ENCODE measurements at regions not wholly inside any gene's neighbourhood (a gene's known extent, or its start where the extent isn't known, plus 50 kb on each side); places are given as distances from the start of the nearest gene placed in this dataset.

DNA sequence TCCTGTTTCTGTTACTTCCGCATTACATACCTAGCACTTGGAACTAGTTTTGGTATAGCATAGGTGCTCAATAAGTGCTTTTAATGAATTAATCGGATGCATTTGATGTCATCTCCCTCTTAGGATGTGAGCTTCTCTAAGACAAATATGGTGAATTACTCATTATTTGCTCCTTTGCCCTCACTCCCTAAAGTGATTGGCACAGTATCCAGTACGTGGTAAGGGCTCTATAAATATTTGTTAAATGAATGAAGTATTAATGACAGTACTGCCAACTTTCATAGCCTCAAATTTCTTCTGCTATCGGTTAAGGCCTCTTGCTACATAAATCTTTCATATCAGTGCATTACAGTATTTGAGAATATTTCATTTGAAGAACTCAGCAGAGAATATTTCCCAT lies 75.9 kb upstream of the ARID5B start:
- POLR2A ChIA-PET (ENCODE audit: low non-redundant PET): no interaction called here
- DNase-seq (ENCODE audit: low spot score): no peak
- Histone ChIP-seq H3K4me1 (ENCODE audit: insufficient read depth, low read length, poor library complexity, severe bottlenecking) (peaks cover 7% of the 10 kb centered on the region), H3K9me3 (ENCODE audit: low read depth, low read length, poor library complexity, severe bottlenecking) (no peaks in the 10 kb centered on the region), H3K36me3 (ENCODE audit: insufficient read depth, low read length, poor library complexity, severe bottlenecking) (no peaks in the 10 kb centered on the region), H3K4me3 (ENCODE audit: low read depth, low read length, poor library complexity, severe bottlenecking) (no peak overlapping the region), H3K27me3 (replicated peaks; ENCODE audit: insufficient read depth, low read depth, low read length, poor library complexity) (no peaks in the 10 kb centered on the region), H3K27ac (ENCODE audit: low read depth, low read length, poor library complexity, severe bottlenecking) (no peak overlapping the region)
- BruUV-seq (replicated peaks): no TSS peak
- CTCF ChIA-PET: no interaction called here
- no peak for TF ChIP-seq EZH2 (IDR thresholded peaks at IDR 0.05; ENCODE audit: borderline replicate concordance, low read depth, low read length, poor library complexity, severe bottlenecking)
- TF ChIP-seq, protein P1, sequence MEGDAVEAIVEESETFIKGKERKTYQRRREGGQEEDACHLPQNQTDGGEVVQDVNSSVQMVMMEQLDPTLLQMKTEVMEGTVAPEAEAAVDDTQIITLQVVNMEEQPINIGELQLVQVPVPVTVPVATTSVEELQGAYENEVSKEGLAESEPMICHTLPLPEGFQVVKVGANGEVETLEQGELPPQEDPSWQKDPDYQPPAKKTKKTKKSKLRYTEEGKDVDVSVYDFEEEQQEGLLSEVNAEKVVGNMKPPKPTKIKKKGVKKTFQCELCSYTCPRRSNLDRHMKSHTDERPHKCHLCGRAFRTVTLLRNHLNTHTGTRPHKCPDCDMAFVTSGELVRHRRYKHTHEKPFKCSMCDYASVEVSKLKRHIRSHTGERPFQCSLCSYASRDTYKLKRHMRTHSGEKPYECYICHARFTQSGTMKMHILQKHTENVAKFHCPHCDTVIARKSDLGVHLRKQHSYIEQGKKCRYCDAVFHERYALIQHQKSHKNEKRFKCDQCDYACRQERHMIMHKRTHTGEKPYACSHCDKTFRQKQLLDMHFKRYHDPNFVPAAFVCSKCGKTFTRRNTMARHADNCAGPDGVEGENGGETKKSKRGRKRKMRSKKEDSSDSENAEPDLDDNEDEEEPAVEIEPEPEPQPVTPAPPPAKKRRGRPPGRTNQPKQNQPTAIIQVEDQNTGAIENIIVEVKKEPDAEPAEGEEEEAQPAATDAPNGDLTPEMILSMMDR (conservative IDR thresholded peaks at IDR 0.05; ENCODE audit: low read depth, low read length): no peak
- intact Hi-C loops (cut with micrococcal nuclease; ENCODE audit: unreplicated experiment): no loop called here

DNA sequence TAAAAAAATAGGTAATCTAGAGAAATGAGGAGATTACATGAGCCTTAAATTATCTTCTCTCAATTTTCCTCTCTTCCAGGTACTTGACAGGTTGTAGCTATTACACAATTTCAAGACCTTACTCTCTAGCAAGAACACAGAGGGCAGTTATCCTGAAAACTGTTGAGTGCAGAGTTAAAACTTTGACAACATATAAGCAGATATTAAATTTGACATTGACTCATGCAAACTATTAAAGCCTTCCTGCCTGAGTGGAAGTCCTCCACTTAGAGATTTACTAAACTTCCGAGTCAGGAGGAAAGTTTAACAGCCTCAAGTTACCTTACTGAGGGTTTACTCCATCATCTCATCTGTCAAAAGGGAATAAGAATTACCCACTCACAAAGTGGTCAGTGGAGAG lies 73.5 kb upstream of the ARID5B start:
- H3K27me3 ChIP-seq (replicated peaks; ENCODE audit: insufficient read depth, low read depth, low read length, poor library complexity): no peaks in the 10 kb centered on the region
- no peaks in the 10 kb centered on the region for H3K36me3 ChIP-seq (ENCODE audit: insufficient read depth, low read length, poor library complexity, severe bottlenecking)
- CTCF ChIA-PET: no interaction called here
- H3K27ac ChIP-seq (ENCODE audit: low read depth, low read length, poor library complexity, severe bottlenecking): no peak overlapping the region
- intact Hi-C loops (cut with micrococcal nuclease; ENCODE audit: unreplicated experiment): no loop called here
- no peak overlapping the region for H3K4me3 ChIP-seq (ENCODE audit: low read depth, low read length, poor library complexity, severe bottlenecking)
- peaks cover under 1% of the 10 kb centered on the region for H3K4me1 ChIP-seq (ENCODE audit: insufficient read depth, low read length, poor library complexity, severe bottlenecking)
- TF ChIP-seq, protein P1 (conservative IDR thresholded peaks at IDR 0.05; ENCODE audit: low read depth, low read length): no peak
- no peak for TF ChIP-seq EZH2 (IDR thresholded peaks at IDR 0.05; ENCODE audit: borderline replicate concordance, low read depth, low read length, poor library complexity, severe bottlenecking)
- H3K9me3 ChIP-seq (ENCODE audit: low read depth, low read length, poor library complexity, severe bottlenecking): no peaks in the 10 kb centered on the region
- BruUV-seq (replicated peaks): no TSS peak
- no peak for DNase-seq (ENCODE audit: low spot score)
- POLR2A ChIA-PET (ENCODE audit: low non-redundant PET): no interaction called here

DNA sequence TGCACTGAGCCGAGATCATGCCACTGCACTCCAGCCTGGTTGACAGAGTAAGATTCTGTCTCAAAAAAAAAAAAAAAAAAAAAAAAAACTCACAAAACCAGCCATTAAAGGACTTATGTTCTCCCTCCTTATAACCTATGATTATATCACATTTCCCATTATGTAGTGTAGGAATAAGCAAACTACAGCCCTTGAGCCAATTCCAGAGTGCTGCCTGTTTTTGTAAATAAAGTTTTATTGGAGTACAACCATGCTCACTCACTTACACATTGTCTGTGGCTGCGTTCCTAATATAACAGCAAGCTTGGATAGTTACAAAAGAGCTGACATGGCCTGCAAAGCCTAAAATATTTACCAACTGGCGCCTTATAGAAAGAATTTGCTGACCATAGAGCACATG lies 72.7 kb upstream of the ARID5B start:
- BruUV-seq (replicated peaks): no TSS peak
- DNase-seq (ENCODE audit: low spot score): no peak
- no peak overlapping the region for H3K27ac ChIP-seq (ENCODE audit: low read depth, low read length, poor library complexity, severe bottlenecking)
- no peaks in the 10 kb centered on the region for H3K27me3 ChIP-seq (replicated peaks; ENCODE audit: insufficient read depth, low read depth, low read length, poor library complexity)
- intact Hi-C loops (cut with micrococcal nuclease; ENCODE audit: unreplicated experiment): no loop called here
- H3K36me3 ChIP-seq (ENCODE audit: insufficient read depth, low read length, poor library complexity, severe bottlenecking): no peaks in the 10 kb centered on the region
- POLR2A ChIA-PET (ENCODE audit: low non-redundant PET): no interaction called here
- CTCF ChIA-PET: no interaction called here
- no peak overlapping the region for H3K4me3 ChIP-seq (ENCODE audit: low read depth, low read length, poor library complexity, severe bottlenecking)
- no peaks in the 10 kb centered on the region for H3K4me1 ChIP-seq (ENCODE audit: insufficient read depth, low read length, poor library complexity, severe bottlenecking)
- H3K9me3 ChIP-seq (ENCODE audit: low read depth, low read length, poor library complexity, severe bottlenecking): no peaks in the 10 kb centered on the region
- TF ChIP-seq, protein P1 (conservative IDR thresholded peaks at IDR 0.05; ENCODE audit: low read depth, low read length): no peak
- TF ChIP-seq EZH2 (IDR thresholded peaks at IDR 0.05; ENCODE audit: borderline replicate concordance, low read depth, low read length, poor library complexity, severe bottlenecking): no peak

All from A673 (cell line).